ENCODE measurements at regions not wholly inside any gene's neighbourhood (a gene's known extent, or its start where the extent isn't known, plus 50 kb on each side); places are given as distances from the start of the nearest gene placed in this dataset.

- no peak for TF ChIP-seq CTCF (IDR thresholded peaks at IDR 0.05)
- no peak for TF ChIP-seq SIN3A (IDR thresholded peaks at IDR 0.05; ENCODE audit: borderline replicate concordance, insufficient read depth, low read depth, low read length)
- no peak for TF ChIP-seq REST (IDR thresholded peaks at IDR 0.05; ENCODE audit: insufficient read depth in 1 of 2, low read depth in 2 of 2, low read length in 1 of 2)
- TF ChIP-seq POLR2AphosphoS5 (IDR thresholded peaks at IDR 0.05; ENCODE audit: low read depth, low read length), result no peak
Measured at GRCh38 chr12:19704966-19705365, 265.7 kb downstream of the AEBP2 start.
